Effector memory CD8-positive, alpha-beta T cell (primary cell): ENCODE measurements at regions not wholly inside any gene's neighbourhood (a gene's known extent, or its start where the extent isn't known, plus 50 kb on each side); places are given as distances from the start of the nearest gene placed in this dataset.

Source experiments
- ATAC-seq: fragments of 150-1000 bp; cut with Tn5 transposase; replicated peaks from 2 replicates; pipeline ENCODE4 v1.10.0; 2021; ENCODE audit warnings: mild to moderate bottlenecking, moderate library complexity
- DNase-seq, 3 experiments: peaks; one replicate each; pipeline ENCODE4 v3.0.0; 2021
- H3K27ac Mint-ChIP-seq, 2 donors: one replicate each; pipeline ENCODE4 v1.8.0; 2022; ENCODE audit warnings: mild to moderate bottlenecking in 2 of 2, mixed read lengths in 2 of 2, moderate library complexity in 2 of 2
- H3K27me3 Mint-ChIP-seq, 2 donors: one replicate each; pipeline ENCODE4 v1.8.0; 2022; ENCODE audit warnings: mixed read lengths in 2 of 2
- H3K36me3 Mint-ChIP-seq: one replicate; pipeline ENCODE4 v1.8.0; 2022; ENCODE audit warnings: mild to moderate bottlenecking, moderate library complexity, mixed read lengths; ENCODE audit not compliant: insufficient read depth
- H3K4me1 Mint-ChIP-seq, 2 donors: one replicate each; pipeline ENCODE4 v1.8.0; 2022; ENCODE audit warnings: low read depth in 2 of 2, mixed read lengths in 2 of 2
- H3K4me3 Mint-ChIP-seq, 2 donors: one replicate each; pipeline ENCODE4 v1.8.0; 2022; ENCODE audit warnings: mild to moderate bottlenecking in 2 of 2, mixed read lengths in 2 of 2, moderate library complexity in 2 of 2
- H3K9me3 Mint-ChIP-seq, 2 donors: one replicate each; pipeline ENCODE4 v1.8.0; 2022; ENCODE audit warnings: mixed read lengths in 2 of 2

DNA sequence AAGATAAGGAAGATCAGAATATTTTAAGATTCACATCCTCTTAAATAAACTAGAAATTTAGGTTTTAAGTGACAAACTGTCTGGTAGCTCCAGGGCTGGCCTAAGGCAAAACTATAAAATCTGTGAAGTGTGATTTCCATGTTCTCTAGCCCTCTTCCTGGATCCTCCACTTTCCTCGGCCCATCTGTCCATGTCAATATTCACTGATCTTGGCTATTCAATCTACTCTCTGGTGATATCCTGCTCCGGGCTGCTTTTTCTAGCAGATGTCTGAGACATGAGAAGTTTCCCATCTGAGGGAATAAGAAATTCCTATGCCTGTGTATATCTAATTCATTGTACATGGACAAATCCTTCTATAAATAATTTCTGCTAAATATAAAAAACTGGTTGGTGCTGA is 500.4 kb downstream of the GALC start:
- H3K4me3 Mint-ChIP-seq: no peak overlapping the region
- H3K27me3 Mint-ChIP-seq: no peaks in the 10 kb centered on the region
- H3K4me1 Mint-ChIP-seq: no peaks in the 10 kb centered on the region
- no peaks in the 10 kb centered on the region for H3K36me3 Mint-ChIP-seq
- no peak overlapping the region for H3K27ac Mint-ChIP-seq
- no peak for DNase-seq
- peaks cover 5 to 14% of the 10 kb centered on the region in 2 donors for H3K9me3 Mint-ChIP-seq
- no peak for ATAC-seq

DNA sequence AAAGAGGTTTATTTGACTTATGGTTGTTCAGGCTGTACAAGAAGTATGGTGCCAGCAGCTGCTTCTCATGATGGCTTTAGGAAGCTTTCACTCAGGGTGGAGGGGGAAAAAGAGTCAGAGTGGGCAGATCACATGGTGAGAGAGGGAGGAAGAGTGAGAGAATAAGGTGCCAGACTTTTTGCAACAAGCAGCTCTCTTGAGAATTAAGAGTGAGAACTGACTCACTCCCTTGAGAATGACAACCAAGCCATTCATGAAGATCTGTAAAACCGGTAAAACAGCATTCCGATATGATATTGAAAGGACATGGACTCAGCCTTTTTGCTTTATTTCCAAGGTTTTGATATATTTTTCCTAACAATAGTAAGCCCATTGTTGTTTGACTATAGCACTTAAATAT is 501.2 kb downstream of the GALC start:
- no peak for DNase-seq
- Mint-ChIP-seq H3K9me3 (peaks cover 5 to 7% of the 10 kb centered on the region in 2 donors), H3K4me3 (no peak overlapping the region), H3K36me3 (no peaks in the 10 kb centered on the region), H3K4me1 (no peaks in the 10 kb centered on the region), H3K27ac (no peak overlapping the region), H3K27me3 (no peaks in the 10 kb centered on the region)
- no peak for ATAC-seq

DNA sequence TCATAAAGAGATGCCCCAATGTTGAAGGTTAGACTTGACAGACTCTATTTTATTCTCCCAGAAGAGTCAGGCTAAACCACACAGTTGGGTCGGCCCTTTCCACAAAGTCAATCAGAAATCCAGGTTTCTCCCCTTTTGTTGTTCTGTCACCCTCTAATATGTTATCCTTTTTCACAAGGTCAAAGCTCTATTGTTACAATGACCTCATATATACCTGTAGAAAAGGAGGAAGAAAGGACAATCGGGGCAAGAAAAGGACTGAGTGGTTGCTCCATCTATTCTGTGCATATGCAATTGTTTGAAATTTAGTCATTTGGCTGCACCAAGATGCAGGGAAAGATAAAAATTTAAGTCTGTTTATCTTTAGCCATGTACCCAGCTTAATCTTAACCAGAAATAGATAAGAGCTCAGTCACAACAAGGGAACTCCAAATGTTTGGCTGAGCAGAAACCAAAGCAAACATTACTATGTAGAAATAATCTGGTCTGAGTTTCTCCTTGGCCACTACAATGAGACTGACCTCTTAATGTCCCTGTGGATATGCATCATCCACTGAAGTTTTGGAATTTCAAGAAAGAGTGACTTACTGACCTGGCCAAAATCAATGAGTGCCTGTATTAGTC is 503.7 kb downstream of the GALC start:
- H3K9me3 Mint-ChIP-seq: peaks cover under 1 to 9% of the 10 kb centered on the region in 2 donors
- H3K4me1 Mint-ChIP-seq: no peaks in the 10 kb centered on the region
- H3K27ac Mint-ChIP-seq: no peak overlapping the region
- H3K27me3 Mint-ChIP-seq: no peaks in the 10 kb centered on the region
- H3K36me3 Mint-ChIP-seq: no peaks in the 10 kb centered on the region
- H3K4me3 Mint-ChIP-seq: no peak overlapping the region
- ATAC-seq: no peak
- no peak for DNase-seq

DNA sequence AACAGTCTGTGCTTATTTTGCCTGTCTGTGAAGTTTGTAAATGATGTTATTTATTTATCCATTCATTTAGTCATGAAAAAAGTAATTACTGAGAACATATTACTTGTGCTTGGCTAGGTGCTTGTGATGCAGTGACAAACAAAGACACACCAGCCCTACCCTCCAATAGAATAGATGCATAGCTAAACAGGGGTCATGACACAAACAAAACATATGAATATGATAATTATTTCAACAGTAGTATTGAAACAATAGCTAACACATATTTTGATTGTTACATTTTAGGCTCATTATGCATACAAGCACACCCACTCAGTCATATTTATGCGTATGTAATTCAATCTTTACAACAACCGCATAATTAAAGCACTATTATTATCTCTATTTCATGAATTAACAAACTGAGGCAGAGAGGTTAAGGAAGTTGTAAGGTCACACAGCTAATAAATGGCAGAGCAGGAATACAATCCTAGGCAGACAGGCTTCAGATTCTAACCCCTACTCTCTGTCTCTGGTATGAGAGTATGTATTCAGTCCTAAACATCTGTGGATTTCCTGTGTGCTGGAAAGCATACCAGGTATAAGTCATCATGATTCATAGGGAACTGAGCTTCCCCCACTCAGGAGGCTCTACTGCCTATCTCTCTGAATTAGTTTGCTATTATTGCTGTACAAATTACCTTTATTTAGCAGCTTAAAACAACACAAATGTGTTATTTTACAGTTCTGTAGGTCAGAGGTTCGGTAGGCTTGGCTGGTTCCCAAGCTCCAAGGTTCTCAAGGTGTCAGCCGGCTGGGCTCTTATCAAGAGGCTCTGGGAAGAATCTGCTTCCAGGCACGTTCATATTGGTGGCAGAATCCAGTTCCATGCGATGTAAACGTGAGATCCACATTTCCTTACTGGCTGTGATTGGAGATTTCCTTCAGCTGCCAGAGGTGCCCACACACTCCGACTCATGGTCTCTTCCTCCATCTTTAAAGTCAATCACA is 509.4 kb downstream of the GALC start:
- ATAC-seq (no peak), DNase-seq (no peak)
- Mint-ChIP-seq H3K36me3 (no peaks in the 10 kb centered on the region), H3K4me1 (no peaks in the 10 kb centered on the region), H3K9me3 (peaks cover 7 to 16% of the 10 kb centered on the region in 2 donors), H3K27me3 (no peaks in the 10 kb centered on the region), H3K4me3 (no peak overlapping the region), H3K27ac (no peak overlapping the region)

DNA sequence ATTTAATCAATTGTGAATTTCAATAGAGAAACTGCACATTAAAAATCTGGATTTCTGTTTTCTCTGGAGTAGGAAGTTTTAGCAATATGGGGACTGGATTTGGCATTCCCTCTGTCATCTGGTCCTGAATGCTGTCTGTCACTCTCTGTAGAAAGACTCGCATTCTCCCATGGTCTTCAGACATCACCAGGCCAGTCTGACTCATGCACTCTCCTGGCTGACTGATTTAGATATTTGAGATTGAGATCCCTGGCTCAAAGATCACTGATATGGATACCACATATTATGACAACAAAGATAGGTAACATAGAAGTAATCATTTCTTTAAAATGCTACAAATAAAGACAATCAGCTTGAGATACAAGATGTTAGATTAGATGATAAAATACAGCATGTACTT is 524.5 kb downstream of the GALC start:
- H3K27me3 Mint-ChIP-seq: no peaks in the 10 kb centered on the region
- H3K4me1 Mint-ChIP-seq: no peaks in the 10 kb centered on the region
- DNase-seq: no peak
- H3K36me3 Mint-ChIP-seq: no peaks in the 10 kb centered on the region
- peaks cover 0 to 4% of the 10 kb centered on the region in 2 donors for H3K9me3 Mint-ChIP-seq
- no peak overlapping the region for H3K4me3 Mint-ChIP-seq
- no peak for ATAC-seq
- H3K27ac Mint-ChIP-seq: no peak overlapping the region

DNA sequence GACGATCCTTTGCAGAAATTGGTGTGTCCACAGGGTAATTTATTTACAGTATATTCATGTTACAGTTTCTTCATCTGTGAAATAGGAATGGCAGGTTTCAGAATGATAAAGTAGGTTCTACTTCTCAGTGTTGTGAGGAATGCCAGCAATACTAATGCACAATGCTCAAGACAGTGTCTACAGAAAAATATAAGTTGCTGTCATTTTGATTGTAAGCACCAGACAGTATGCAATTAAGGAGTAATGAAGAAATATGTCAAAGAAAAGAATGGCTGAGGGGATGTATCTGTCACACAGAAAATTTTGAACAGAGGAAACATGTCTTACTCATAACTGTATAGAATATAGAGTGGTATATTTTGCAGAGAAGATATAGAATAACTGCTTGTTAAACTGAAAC is 525.4 kb downstream of the GALC start:
- no peak for DNase-seq
- Mint-ChIP-seq H3K27me3 (no peaks in the 10 kb centered on the region), H3K27ac (no peak overlapping the region), H3K36me3 (no peaks in the 10 kb centered on the region), H3K4me3 (no peak overlapping the region), H3K4me1 (no peaks in the 10 kb centered on the region), H3K9me3 (peaks cover 0 to 4% of the 10 kb centered on the region in 2 donors)
- ATAC-seq: no peak

DNA sequence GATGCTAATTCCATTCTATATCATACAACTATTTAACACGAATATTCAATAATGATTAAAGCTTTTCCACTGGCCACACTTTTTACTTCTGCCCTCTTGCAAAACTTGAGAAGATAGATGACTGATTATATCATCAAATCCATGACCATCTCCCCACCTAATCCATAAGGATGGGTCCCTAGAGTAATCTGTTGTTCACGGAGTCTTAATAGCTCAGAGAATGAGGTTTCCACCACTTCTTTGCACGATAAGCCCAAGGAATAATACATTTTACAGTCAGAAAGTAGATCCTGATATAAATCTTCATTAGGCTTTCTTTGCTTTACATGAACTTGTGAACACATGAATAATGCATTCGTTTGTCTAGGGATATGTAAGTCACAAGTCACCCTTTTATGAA is 527.2 kb downstream of the GALC start:
- no peaks in the 10 kb centered on the region for H3K4me1 Mint-ChIP-seq
- H3K36me3 Mint-ChIP-seq: no peaks in the 10 kb centered on the region
- no peak overlapping the region for H3K4me3 Mint-ChIP-seq
- no peak overlapping the region for H3K27ac Mint-ChIP-seq
- DNase-seq: no peak
- peaks cover 0 to 4% of the 10 kb centered on the region in 2 donors for H3K9me3 Mint-ChIP-seq
- no peaks in the 10 kb centered on the region for H3K27me3 Mint-ChIP-seq
- no peak for ATAC-seq

DNA sequence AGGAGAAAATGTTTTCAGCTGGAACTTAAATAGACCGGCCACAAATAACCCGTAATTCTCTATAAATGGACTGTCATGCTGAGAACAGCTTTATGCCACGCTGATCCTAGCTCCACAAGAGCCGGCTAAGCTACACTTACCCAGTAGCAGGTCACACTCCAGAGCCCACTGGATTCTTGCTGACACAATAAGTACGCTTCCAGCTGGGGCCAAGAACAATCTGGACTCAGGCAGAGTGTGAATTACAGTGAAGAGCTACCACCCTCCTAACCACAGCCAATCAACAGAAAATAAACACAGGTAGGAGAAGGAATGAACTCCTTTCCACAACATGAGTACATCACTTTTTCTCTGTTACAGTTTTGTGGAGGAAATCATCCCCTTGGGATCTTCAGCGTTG is 531.3 kb downstream of the GALC start:
- no peaks in the 10 kb centered on the region for H3K4me1 Mint-ChIP-seq
- no peaks in the 10 kb centered on the region for H3K36me3 Mint-ChIP-seq
- no peak overlapping the region for H3K4me3 Mint-ChIP-seq
- no peak for DNase-seq
- no peak for ATAC-seq
- peaks cover 0 to 6% of the 10 kb centered on the region in 2 donors for H3K9me3 Mint-ChIP-seq
- no peaks in the 10 kb centered on the region for H3K27me3 Mint-ChIP-seq
- H3K27ac Mint-ChIP-seq: no peak overlapping the region

DNA sequence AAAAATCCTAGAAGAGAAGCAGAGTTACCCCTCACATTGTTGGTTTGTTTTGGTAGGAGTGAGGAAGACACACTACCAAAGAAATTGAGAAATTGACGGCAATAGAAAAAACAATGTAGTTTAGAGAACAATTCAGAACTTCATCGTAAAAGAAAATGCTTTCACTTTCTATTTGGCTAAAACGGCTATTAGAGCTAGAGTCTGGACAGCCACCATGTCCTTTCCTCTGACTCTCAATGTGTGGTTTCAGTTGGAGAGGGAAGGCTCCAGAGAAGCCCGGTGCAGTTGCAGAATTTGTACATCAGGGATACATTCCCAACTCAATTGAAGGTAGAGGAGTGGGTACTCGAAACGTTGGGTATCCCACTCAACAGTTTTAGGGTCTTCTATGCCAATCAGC is 535.3 kb downstream of the GALC start:
- H3K27ac Mint-ChIP-seq: no peak overlapping the region
- no peak for ATAC-seq
- no peak overlapping the region for H3K4me3 Mint-ChIP-seq
- no peaks in the 10 kb centered on the region for H3K36me3 Mint-ChIP-seq
- no peak for DNase-seq
- no peaks in the 10 kb centered on the region for H3K4me1 Mint-ChIP-seq
- no peaks in the 10 kb centered on the region for H3K27me3 Mint-ChIP-seq
- peaks cover 0 to 5% of the 10 kb centered on the region in 2 donors for H3K9me3 Mint-ChIP-seq

DNA sequence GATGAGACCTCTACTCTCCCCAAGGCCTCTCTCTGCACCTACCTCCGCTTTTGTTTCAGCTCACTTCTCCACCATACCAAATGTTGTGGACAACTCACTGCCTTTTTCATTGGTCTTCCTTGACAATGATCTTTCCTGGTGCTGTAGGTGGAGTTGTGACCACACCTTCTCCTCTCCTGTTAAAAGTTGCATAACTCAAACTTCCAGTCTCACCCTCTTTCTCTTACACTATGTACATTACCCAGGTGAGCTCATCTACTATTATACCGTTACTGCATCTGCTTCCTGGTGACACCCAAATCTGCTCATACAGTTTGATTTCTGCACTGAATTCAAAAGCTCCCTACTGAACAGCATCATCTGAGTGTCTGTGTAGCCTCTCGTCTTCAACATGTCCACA is 542.8 kb downstream of the GALC start:
- Mint-ChIP-seq H3K27me3 (no peaks in the 10 kb centered on the region), H3K9me3 (peaks cover 0 to 3% of the 10 kb centered on the region in 2 donors), H3K36me3 (no peaks in the 10 kb centered on the region), H3K4me3 (no peak overlapping the region), H3K27ac (no peak overlapping the region), H3K4me1 (no peaks in the 10 kb centered on the region)
- ATAC-seq (no peak), DNase-seq (no peak)

DNA sequence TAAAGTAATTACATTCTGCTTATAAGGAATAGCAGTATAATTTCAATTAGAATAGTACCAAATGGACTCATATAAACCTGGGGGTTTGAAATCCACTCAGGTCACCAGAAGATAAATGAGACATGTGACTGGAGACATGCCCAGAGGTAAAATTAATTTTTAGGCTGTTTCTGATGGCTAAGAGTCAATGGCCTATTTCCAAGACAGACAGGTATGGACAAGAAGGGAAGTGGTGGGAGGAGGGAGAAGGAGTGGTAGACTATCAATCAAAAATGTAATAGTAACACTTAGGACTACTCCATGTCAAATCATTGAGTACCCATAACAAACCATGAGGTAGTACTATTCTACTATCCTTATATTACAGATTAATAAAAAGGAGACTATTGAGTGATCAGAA is 544.0 kb downstream of the GALC start:
- no peak for DNase-seq
- Mint-ChIP-seq H3K4me3 (no peak overlapping the region), H3K36me3 (no peaks in the 10 kb centered on the region), H3K4me1 (no peaks in the 10 kb centered on the region), H3K27ac (no peak overlapping the region), H3K27me3 (no peaks in the 10 kb centered on the region), H3K9me3 (peaks cover 0 to 3% of the 10 kb centered on the region in 2 donors)
- ATAC-seq: no peak

DNA sequence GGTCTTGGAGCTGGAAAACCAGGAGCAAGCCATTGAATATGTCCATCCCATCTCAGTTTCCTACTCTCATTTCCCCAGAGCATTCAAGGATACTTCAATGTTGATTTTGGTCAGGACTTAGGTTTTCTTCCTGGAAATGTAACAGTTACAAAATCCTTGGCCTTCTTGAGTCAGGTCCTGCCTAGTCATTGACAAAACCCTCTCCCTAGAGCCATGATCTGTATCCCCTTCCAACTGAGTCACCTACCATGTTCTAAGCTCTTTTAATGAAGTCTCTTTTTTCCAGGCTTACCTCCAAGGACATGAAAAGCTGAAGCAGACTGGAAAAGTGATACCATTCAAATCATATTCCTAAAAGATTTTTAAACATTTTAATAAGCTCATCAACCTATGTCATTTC is 549.2 kb downstream of the GALC start:
- H3K4me3 Mint-ChIP-seq: no peak overlapping the region
- H3K36me3 Mint-ChIP-seq: no peaks in the 10 kb centered on the region
- ATAC-seq: no peak
- H3K27me3 Mint-ChIP-seq: no peaks in the 10 kb centered on the region
- H3K9me3 Mint-ChIP-seq: peaks cover 7 to 11% of the 10 kb centered on the region in 2 donors
- no peaks in the 10 kb centered on the region for H3K4me1 Mint-ChIP-seq
- no peak overlapping the region for H3K27ac Mint-ChIP-seq
- no peak for DNase-seq

DNA sequence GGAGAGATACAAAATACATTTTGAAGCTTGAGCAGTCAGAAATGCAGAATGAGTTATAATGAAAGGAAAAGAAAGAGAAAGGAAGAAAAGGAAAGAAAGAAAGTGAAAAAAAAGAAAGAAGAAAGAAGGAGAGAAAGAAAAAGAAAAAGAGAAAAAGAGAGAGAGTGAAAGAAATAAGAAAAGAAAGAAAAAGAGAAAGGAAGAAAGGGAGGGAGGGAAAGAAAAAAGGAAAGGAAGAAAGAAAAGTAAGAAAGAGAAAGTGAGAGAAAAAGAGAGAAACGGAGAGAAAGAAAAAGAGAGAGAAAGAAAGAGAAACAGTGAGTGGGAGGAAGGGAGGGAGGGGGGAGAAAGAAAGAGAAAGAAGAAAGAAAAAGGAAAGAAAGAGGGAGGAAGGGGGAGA is 549.9 kb downstream of the GALC start:
- no peak overlapping the region for H3K27ac Mint-ChIP-seq
- no peak for ATAC-seq
- no peaks in the 10 kb centered on the region for H3K27me3 Mint-ChIP-seq
- DNase-seq: no peak
- H3K36me3 Mint-ChIP-seq: no peaks in the 10 kb centered on the region
- no peak overlapping the region for H3K4me3 Mint-ChIP-seq
- peaks cover 11% of the 10 kb centered on the region in 2 donors for H3K9me3 Mint-ChIP-seq
- no peaks in the 10 kb centered on the region for H3K4me1 Mint-ChIP-seq

DNA sequence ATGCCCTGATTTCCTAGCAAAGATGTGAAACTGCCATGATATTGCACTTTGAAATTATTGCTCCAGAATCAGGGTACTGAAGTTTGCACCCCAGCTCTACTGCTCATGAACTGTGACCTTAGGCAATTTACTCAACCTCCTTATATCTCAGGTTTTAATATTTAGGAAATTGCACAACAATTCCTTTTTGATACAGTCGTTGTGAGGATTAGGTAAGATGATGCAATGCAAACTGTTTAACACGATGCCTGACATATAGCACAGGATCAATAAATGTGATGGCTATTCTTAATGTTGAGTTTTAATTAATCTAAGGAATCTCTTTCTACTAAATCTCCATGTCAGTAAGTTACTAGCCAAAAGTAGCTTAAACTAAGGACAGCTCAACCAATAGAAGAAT is 555.8 kb downstream of the GALC start:
- H3K9me3 Mint-ChIP-seq: peaks cover 6 to 8% of the 10 kb centered on the region in 2 donors
- no peak overlapping the region for H3K4me3 Mint-ChIP-seq
- no peak for ATAC-seq
- no peak for DNase-seq
- no peak overlapping the region for H3K27ac Mint-ChIP-seq
- H3K4me1 Mint-ChIP-seq: no peaks in the 10 kb centered on the region
- no peaks in the 10 kb centered on the region for H3K27me3 Mint-ChIP-seq
- no peaks in the 10 kb centered on the region for H3K36me3 Mint-ChIP-seq
